NOMO-1 treated with DMSO at 0.1 percent for 48 hours (cell line): ENCODE measurements at regions not wholly inside any gene's neighbourhood (a gene's known extent, or its start where the extent isn't known, plus 50 kb on each side); places are given as distances from the start of the nearest gene placed in this dataset.
"Not testable (repeated sequence)": the region's sequence is repeated elsewhere in the genome, so short reads cannot be mapped to it uniquely, and the experiment has no call there.

Experiments used
- DNase-seq: peaks from one replicate; lab custom pipeline; 2025; ENCODE audit not compliant: unreplicated experiment; lab: John Stamatoyannopoulos, UW

DNA sequence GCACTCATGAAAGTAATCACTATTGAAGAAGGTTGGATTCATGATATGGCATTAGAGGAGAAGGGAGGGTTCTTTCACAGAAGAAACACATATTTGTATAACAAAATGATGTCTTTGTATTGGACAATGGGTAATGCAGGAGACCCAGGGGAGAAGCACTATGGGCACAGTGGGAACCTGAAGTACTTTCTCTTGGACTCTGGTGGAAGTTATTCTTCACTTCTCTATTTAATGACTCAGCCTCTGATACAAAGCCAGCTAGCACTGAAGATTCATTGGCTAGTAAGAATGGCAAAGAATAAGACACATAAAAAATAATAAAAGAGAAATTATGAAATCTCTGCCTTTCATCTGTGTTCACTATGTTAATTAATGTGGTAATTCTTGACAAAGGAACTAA, 149.9 kb upstream of the PRR16 start:
- DNase-seq: no peak

DNA sequence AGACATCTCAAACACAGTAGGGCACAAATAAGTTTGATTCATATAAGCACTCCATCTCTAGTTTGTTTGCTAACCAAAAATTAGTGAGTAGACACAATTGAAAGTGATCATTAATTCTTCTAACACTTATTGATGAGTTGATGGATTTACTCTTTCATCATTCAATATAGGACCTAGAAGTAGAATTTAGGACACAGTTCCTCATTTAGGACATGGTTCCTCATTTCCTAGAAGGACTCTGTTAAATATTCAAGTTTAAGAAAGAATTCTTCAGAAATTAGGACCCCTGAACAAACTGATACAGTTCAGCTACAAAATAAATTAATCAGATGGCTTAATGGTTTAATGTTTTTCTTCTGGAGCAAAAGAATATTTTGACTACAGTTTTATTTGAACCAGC, 143.5 kb upstream of the PRR16 start:
- peak; percentile 73 for DNase-seq

DNA sequence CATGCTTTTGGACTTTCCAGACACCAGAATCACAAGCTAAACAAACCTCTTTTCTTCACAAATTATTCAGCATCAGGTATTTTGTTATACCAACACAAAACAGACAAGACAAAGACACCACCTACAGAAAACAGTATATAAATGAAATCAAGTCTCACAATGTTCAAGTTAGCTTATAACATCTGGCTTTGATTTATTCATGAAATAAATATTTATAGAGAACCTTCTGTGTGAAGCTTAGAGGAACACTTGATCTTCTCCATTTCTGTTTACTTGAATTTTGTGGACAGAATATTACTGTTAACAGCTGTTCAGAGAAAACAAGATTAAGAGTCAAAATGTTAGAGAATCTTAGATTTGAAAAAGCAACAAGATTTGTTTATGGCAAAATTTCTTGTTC, 137.4 kb upstream of the PRR16 start:
- no peak for DNase-seq

DNA sequence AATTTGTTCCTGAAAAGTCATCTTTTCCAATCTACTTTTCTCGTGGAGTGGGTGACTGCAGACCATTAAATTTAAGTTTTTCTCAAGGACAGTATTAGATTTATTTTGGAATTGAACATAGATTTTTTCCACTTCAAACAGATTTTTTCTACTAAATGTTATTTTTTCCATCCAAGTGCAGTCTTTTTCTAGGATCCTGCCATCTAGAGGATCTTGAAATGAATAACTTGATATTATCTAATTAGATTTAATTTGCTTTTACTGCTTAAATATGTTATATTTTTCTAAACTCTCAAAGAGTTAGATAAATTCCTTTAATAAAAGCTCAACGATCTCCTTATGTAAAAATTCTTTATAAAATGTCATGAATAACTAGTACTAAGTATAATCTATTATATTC, 136.9 kb upstream of the PRR16 start:
- DNase-seq: no peak

DNA sequence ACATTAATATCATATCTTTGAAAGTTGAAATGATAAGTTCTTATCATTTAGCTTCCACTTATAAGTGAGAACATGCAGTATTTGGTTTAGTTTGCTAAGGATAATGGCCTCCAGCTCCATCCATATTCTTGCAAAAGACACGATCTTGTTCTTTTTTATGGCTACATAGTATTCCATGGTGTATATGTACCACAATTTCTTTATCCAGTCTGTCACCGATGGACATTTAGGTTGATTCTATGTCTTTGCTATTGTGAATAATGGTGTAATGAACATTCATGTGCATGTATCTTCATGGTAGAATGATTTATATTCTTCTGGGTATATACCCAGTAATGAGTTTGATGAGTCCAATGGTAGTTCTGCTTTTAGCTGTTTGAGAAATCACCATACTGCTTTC, 135.0 kb upstream of the PRR16 start:
- no peak for DNase-seq

DNA sequence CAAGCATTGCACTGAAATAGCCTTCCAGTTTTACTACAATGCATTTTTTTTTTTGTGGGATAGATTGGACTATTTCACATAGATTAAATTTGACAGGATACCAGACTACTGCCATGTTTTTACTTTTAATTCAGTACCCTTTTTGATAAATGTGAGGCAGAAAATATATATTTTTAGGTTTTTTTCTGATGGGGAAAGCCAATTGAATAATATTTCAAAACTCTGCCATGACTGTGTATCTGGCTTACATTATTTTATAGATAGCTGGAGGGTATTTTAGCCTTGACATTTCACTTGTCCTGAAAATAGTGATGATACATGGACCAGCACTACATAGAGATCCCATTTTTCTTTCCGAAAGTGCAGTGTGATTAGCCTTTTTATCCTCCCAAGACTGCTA, 133.5 kb upstream of the PRR16 start:
- DNase-seq: no peak

DNA sequence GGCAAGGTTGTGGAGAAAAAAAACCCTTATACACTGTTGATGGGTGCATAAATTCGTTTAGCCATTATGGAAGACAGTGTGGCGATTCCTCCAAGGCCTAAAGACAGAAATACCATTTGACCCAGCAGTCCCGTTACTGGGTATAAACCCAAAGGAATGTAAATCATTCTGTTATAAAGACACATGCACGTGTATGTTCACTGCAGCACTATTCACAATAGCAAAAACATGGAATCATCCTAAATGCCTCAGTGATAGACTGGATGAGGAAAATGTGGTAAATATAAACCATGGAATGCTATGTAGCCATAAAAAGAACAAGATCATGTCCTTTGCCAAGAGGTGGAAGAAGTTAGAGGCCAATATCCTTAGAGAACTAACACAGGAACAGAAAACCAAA, 119.9 kb upstream of the PRR16 start:
- DNase-seq: no peak

DNA sequence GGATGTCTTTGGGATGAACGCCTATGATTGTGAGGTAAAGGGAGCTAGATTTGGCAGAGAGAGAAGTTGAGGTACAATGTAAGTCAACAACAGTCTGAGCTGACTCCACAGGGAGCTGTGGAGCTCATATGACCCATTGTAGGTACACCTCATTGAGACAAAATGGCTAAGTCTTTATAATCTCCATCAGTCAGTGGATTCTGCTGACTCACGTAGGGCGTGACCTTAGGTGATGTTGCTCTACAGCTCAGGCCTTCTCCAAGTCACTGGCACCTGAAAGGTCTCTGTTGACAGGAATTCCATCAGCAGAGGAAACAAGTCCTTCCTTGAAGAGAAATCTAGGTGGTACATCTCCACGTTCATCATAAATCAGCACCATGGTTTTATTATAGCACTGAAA, 118.2 kb upstream of the PRR16 start:
- no peak for DNase-seq

DNA sequence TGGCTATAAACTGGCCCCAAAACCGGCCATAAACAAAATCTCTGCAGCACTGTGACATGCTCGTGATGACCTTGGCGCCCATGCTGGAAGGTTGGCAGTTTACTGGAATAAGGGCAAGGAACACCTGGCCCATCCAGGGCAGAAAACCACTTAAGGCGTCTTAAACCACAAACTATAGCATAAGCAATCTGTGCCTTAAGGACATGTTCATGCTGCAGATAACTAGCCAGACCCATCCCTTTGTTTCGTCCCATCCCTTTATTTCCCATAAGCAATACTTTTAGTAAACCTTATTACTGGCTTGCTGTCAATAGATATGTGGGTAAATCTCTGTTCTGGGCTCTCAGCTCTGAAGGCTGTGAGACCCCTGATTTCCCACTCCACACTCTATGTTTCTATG, 113.0 kb upstream of the PRR16 start:
- not testable (repeated sequence) for DNase-seq

DNA sequence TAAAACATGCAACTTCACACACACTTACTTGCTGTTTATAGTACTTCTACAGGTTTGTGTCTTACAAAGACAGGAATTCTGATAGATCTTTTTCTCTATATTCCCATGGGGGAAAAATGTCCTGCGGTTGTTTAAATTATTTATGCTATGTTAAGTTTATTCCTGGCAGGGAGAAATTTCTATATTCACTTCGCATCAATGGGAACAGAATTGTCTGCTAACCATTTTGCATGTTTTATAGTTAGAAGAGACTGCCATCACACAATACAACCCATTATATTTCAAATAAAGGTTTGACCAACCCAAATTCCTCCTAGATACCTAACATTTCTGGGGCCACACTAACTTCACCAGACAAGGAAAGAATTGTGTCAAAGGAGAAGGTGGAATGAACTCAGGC, 110.0 kb upstream of the PRR16 start:
- no peak for DNase-seq

DNA sequence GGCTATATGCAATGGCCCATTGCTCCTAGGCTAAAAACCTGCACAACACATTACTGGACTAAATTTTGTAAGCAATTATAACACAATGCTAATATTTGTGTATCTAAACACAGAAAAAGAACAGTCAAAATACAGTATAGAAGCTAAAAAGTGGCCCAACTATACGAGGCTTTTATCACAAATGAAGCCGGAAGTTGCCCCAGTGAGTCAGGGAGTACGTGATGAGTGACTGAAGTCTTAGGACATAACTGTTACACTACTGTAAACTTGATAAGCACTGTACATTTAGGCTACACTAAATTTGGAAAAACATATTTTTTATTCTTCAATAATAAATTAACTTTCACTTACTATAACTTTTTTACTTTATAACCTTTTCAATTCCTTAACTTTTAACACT, 105.2 kb upstream of the PRR16 start:
- DNase-seq: no peak

DNA sequence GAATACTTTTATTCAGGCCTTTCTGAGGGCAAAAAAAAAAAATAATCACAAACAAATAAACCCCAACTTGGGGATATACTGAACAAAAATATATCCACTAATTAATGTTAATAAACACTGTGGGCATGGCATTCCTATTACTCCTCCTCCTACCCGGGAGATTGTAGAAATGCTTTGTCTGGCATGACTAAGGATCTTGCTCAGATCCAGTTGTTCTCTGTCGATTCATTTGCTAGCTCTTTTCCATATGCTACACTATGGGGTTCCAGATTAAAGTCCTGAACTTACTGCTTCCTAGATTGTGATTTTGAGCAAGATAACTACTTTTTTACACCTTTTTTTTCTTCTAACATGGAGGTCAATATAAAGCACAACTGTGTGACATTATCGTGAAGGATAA, 102.2 kb upstream of the PRR16 start:
- DNase-seq: no peak

DNA sequence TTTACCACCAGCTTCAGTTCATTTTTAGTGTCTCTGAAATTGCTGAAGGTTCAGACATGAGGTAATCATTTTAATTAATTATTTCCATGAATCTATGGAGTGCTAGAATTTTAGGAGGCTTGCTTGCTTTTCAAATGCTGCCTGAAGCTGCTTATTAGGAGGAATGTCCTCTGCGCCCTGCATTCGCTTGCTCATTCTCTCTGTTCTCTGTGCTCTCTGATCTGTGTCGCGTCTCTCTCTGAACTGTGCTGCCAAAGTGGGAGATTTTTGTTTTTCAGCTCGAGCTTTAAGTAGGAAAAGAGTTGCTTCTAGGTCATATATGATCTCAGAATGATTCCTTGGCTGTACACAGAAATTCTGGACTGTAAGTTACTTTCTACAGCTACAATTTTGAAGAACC, 101.7 kb upstream of the PRR16 start:
- no peak for DNase-seq

DNA sequence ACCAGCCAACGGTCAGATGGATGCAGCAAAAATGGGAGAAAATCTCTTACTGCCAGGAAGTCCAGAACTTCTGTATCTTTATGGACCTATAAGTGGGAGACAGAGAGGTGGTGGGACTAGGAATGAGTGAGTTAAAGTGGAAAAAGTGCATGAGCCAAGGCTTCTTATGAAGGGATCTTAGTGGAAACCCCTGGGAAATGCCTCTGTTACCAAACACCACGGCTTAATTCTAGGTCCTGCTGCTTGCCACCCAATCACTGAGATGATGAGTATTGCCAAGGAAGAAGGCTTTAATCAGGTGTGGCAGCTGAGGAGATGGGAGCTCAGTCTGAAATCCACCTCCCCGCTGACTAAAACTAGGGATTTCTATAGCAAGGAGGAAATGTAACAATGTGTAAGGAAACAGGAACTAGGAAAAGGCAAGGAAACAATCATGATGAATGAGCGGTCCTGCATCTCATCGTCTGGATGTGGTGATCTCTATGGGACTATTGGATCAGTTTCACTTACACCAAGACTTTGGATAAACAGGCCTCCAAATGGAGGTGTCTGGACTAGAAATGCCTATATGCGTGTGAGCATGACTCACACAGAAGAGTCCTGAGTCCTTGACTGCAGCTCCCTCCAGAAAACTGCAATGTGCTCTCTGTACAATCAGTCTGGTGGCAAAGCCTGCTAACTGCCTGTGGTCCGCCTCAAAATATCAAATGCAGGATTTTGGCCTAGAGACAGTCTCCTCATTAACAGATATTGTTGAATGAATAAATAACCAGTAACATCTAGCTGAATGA, 98.2 kb upstream of the PRR16 start:
- DNase-seq: no peak

DNA sequence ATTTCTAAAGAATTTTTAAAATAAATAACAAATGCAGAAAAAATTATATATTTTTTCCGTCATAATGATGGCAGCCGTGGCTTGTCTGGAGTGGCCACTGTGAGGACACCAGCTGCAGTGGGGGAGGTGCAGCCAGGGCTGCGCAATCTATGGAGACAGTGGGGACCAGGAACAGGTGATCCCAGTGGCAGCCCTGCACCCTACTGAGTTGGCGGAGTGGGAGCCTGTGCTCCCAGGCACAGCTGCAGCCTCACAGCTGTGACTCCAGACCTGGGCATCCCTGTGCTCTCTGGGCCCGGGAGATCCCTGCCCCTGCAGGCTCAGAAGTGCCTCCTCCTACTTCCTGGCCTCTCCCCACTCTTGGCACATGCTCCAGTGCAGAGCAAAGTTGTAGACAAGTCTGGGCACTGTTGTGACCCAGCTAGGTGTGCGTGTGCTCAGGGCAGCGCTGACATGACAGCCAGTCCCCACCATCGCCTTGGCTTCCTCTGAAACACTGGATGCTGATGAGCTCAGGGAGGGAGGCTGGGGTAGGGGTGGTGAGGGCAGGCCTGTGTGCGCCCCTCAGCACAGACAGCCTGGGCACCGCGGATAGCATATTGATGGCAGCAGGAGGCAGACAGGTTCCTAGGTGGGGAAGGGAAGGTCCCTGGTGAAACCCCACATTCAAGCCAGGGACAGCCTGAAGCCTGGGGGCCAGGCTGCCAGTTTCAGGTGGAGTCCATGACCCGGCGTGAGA, 96.0 kb upstream of the PRR16 start:
- DNase-seq: no peak

DNA sequence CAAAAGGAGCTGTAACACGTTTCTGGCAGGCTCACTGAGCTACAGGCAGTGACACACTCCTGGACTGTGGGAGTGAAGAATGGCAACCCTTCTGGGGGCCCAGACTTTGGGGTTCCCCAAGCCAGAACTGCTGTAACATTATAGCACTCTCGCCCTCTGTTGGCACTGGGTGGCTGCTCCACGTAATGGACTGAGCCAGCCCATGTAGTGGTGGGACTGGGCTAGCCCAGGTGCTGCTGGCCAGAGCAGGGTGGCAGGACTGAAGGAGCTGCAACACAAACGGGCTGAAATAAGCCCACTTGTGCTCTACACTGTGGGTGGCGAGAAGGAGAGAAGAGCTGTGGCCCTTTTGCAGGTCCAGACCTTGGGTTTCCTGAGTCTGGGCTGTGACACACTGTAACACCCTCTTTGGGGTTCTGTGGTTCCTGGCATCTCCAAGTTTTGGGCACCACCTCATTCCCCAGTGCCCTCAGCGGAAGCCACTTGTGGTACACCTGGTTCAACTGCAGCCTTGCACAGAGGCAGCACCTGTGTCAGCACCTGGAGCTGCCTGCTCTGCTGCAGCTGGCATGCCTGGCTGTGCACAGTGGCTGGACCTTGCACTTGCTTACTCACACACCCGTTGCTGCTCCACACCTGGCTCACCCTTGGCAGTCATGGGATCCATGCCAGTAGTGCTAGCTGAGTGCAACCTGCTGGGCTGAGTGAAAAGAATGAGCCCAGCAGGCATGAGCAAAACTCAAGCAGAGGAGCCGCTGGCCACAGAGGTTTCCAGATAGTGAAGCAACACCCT, 95.0 kb upstream of the PRR16 start:
- no peak for DNase-seq

DNA sequence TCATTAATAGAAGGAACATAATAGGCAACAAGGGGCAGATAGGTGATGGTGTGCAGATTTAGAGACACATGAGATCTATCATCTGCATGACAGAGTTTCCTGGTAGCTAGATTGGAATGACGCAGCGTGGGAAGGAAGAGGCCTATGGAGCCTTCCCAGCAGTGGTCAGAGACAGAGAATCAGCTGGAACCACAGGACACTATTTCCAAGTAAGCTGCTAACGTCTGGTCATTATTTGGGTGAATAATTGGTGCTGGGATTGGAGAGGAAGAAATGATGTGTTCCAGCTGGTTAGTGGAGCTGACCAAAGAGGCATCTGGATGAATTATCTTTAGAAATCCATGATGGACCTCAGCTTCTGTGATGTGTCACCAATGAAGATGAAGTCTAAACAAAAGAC, 91.2 kb upstream of the PRR16 start:
- no peak for DNase-seq

DNA sequence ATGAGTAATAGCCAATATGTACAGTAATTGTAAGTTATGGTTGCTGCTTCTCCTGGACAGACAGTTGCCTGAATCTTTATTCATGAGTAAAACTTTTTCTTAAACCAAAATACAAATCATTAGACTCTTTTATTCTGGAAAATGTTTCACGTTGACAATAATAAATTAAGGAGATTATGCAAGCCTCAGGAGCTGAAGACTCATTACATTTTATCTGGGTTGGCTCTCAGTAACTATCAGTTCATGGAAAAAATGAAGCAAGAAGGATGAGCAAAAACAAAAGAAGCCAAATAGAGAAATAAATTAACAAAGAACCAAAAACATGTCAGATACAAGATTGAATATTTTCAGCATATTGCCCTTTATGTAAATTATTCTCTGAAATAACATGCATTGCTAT, 88.9 kb upstream of the PRR16 start:
- DNase-seq: no peak

DNA sequence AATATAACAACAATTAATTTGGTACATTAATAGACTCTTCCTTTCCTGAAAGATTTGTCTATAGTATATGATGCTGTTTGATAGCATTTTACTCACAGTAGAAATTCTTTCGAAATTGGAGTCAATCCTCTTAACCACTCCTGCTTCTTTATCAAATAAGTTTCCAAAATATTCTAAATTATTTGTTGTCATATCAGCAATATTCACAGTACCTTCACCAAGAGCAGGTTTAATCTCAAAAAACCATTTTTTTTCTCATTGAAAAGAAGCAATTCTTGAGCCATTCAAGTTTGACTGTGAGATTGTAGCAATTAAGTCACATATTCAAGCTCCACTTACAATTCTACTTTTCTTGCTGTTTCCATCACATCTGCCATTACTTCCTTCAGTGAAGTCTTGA, 83.5 kb upstream of the PRR16 start:
- DNase-seq: no peak

DNA sequence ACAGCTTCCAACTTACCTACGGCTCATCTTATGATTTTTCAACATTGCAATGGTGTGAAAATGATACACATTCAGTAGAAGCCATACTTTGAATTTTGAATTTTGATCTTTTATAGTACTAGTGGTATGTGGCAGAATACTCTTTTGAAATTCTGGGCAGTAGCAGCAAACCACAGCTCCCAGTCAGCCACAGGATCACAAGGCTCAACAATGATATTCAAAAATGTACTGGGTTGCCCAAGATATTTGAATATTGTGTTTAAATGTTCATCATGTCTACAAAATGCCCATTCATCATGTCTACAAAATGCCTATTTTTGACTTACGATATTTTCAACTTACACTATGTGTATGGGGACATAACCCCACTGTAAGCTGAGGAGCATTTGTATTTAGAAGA, 81.3 kb upstream of the PRR16 start:
- DNase-seq: no peak

DNA sequence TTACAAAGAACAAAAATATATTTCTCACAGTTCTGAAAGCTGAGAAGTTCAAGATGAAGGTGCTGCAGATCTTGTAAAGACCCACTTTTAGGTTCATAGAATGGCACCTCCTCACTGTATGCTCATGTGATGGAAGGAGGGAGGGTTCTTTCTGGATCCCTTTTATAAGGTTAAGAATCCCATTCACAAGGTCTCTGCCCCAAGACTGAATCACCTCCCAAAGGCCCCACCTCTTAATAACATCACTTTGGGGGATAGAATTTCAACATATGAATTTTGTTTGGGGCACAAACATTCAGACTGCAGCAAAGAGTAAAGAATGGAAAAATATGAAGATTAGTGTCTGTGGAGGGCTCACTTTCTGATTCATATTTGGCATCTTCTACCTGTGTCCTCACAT, 77.1 kb upstream of the PRR16 start:
- DNase-seq: no peak
